DND-41 (cell line): ENCODE measurements at regions not wholly inside any gene's neighbourhood (a gene's known extent, or its start where the extent isn't known, plus 50 kb on each side); places are given as distances from the start of the nearest gene placed in this dataset.
A peak's percentile ranks its signal among the peaks of the same experiment; 100 is the strongest.

Experiments
- ATAC-seq: fragments of 200-7000 bp; cut with Tn5 transposase; 3 replicates; pipeline ENCODE4 v1.9.1; 2021; ENCODE audit warnings: low read depth; ENCODE audit not compliant: insufficient read depth
- DNase-seq: peaks from one replicate; pipeline ENCODE4 v3.0.0-alpha.2; 2020
- H2AFZ ChIP-seq: 2 replicates; pipeline ENCODE4 v1.6.0; 2012; ENCODE audit warnings: low read depth, low read length
- H3K27ac ChIP-seq: 2 replicates; pipeline ENCODE4 v1.5.1; 2012; ENCODE audit warnings: low read length, inconsistent platforms
- H3K27me3 ChIP-seq: fragments of 200-600 bp; sonication (generic); 2 replicates; pipeline ENCODE4 v1.6.0; 2012; ENCODE audit warnings: low read length, mild to moderate bottlenecking, inconsistent platforms; ENCODE audit not compliant: insufficient read depth, poor library complexity
- H3K36me3 ChIP-seq: 2 replicates; pipeline ENCODE4 v1.5.1; 2012; ENCODE audit warnings: low read length, inconsistent platforms; ENCODE audit not compliant: insufficient read depth
- H3K4me1 ChIP-seq: 2 replicates; pipeline ENCODE4 v1.5.1; 2012; ENCODE audit warnings: mild to moderate bottlenecking, low read length; ENCODE audit not compliant: insufficient read depth
- H3K4me2 ChIP-seq: 2 replicates; pipeline ENCODE4 v1.6.0; 2012; ENCODE audit warnings: mild to moderate bottlenecking, moderate library complexity, low read length, inconsistent platforms; ENCODE audit not compliant: insufficient read depth
- H3K4me3 ChIP-seq, 2 experiments: fragments of 200-600 bp in 1 of 2; shearing (Covaris generic) in 1 of 2; 2 replicates each; pipeline ENCODE4 v1.5.1; 2012 to 2016; ENCODE audit warnings: inconsistent platforms in 2 of 2, low read length in 2 of 2, mild to moderate bottlenecking in 2 of 2, low read depth in 1 of 2, moderate library complexity in 1 of 2
- H3K79me2 ChIP-seq: 2 replicates; pipeline ENCODE4 v1.6.0; 2012; ENCODE audit warnings: low read length, inconsistent platforms; ENCODE audit not compliant: insufficient read depth
- H3K9ac ChIP-seq: 2 replicates; pipeline ENCODE4 v1.6.0; 2012; ENCODE audit warnings: low read depth, mild to moderate bottlenecking, inconsistent platforms, low read length, moderate library complexity
- H3K9me3 ChIP-seq: 2 replicates; pipeline ENCODE4 v1.5.1; 2012; ENCODE audit warnings: low read length, moderate library complexity, mild to moderate bottlenecking, inconsistent platforms; ENCODE audit not compliant: insufficient read depth, severe bottlenecking
- H4K20me1 ChIP-seq: 2 replicates; pipeline ENCODE4 v1.6.0; 2012; ENCODE audit warnings: low read length; ENCODE audit not compliant: insufficient read depth
- EZH2 ChIP-seq: IDR thresholded peaks from 3 replicates; pipeline ENCODE4 v1.6.1; 2012; ENCODE audit warnings: borderline replicate concordance, low read depth, mild to moderate bottlenecking, moderate library complexity, low read length, inconsistent platforms; ENCODE audit not compliant: severe bottlenecking
- TF ChIP-seq, protein P1 (sequence below): IDR thresholded peaks from 2 replicates; pipeline ENCODE4 v1.5.1; 2012; ENCODE audit warnings: borderline replicate concordance, low read length, moderate library complexity, mild to moderate bottlenecking; ENCODE audit not compliant: poor library complexity, severe bottlenecking; ENCODE audit errors: extremely low read depth

DNA sequence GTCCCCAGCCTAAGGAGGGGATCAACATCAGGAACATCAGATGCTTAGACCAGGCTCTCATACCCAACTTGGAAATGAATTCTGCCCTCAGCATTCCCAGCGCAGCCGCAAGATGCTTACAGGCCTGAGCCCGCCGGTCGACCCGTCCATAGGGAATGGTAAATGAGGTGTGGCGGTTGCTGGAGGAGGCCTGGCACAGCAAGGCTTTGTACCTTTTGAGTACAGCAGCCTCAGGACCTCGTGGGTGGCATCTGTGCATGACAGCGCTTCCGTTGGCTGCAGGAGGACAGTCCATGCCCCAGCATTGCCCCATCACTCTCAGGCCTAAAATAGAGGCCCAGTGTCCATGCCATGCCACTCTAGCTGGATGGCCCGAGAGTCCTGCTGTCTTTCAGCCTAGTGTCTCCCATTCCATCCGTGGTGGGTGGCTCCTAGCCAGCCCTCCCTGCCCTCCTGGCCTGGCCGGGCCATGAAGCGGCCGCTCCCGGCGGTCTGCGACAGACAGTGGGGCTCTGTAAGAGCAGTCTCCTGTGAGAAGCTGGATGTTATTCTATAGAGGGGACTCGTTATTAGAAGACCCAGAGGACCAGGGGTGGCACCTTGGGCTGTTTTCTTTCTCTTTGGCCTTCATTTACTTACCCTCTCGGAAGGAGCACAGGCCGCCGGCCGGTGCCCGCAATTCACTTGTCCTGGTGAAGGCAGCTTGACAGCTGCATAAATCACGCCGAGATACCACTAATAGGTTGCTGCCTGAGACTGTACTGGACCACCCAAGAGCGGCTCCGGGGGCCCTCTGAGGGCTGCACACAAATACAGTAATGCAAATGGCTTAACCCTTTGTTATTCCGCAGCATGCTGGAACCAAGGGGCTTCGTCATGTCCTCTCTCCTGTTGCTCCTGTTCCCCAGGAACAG lies 223.5 kb upstream of the TUT7 start:
- Histone ChIP-seq H4K20me1 (no peaks in the 10 kb centered on the region), H3K4me3 (no peak overlapping the region), H3K36me3 (no peaks in the 10 kb centered on the region), H3K79me2 (no peaks in the 10 kb centered on the region), H3K4me1 (no peaks in the 10 kb centered on the region), H3K4me2 (no peak overlapping the region), H2AFZ (no peak overlapping the region), H3K27me3 (no peaks in the 10 kb centered on the region), H3K9me3 (no peaks in the 10 kb centered on the region), H3K27ac (no peak overlapping the region), H3K9ac (no peak overlapping the region)
- no peak for TF ChIP-seq EZH2
- TF ChIP-seq, protein P1, sequence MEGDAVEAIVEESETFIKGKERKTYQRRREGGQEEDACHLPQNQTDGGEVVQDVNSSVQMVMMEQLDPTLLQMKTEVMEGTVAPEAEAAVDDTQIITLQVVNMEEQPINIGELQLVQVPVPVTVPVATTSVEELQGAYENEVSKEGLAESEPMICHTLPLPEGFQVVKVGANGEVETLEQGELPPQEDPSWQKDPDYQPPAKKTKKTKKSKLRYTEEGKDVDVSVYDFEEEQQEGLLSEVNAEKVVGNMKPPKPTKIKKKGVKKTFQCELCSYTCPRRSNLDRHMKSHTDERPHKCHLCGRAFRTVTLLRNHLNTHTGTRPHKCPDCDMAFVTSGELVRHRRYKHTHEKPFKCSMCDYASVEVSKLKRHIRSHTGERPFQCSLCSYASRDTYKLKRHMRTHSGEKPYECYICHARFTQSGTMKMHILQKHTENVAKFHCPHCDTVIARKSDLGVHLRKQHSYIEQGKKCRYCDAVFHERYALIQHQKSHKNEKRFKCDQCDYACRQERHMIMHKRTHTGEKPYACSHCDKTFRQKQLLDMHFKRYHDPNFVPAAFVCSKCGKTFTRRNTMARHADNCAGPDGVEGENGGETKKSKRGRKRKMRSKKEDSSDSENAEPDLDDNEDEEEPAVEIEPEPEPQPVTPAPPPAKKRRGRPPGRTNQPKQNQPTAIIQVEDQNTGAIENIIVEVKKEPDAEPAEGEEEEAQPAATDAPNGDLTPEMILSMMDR: no peak
- no peak for ATAC-seq
- DNase-seq: no peak

DNA sequence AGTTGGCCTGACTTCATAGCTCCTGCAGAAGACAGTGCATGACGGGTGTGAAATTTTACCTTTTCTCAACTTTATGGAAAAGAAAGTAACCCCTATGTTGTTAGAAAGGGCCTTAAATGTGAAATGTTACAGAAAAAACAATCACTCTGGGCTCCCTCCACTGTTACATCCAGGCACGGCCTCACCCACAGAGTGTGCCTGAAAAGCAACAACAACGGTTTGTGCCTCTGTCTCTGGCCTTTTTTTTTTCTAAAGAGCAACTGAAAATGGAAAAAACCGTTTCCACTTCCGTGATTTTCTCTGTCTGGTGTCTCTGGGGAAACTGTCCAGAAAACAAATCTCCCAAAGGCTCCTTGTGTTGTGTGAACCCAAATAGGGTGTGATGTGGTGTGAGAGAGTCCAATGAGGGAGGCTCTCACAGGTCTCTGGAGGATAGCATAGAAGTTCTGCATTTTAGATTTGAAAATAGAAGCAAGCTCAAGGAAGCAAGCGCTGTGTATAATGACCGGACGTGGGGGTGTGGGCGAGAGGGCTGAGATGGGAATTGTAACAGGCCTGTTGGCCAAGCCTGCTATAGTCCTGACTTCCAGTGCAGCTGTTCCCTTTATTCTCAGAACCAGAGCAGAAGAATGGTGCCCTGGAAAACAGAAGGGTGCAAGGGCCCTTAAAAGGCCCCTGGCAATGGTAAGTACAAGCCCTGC lies 221.8 kb upstream of the TUT7 start:
- Histone ChIP-seq H4K20me1 (no peaks in the 10 kb centered on the region), H3K4me3 (no peak overlapping the region), H3K27me3 (no peaks in the 10 kb centered on the region), H3K9me3 (no peaks in the 10 kb centered on the region), H2AFZ (no peak overlapping the region), H3K79me2 (no peaks in the 10 kb centered on the region), H3K27ac (no peak overlapping the region), H3K4me2 (no peak overlapping the region), H3K36me3 (no peaks in the 10 kb centered on the region), H3K9ac (no peak overlapping the region), H3K4me1 (no peaks in the 10 kb centered on the region)
- DNase-seq (no peak), ATAC-seq (peak; percentile 19; the same call in 1 of the 3 replicates)
- no peak for TF ChIP-seq EZH2
- TF ChIP-seq, protein P1: no peak

DNA sequence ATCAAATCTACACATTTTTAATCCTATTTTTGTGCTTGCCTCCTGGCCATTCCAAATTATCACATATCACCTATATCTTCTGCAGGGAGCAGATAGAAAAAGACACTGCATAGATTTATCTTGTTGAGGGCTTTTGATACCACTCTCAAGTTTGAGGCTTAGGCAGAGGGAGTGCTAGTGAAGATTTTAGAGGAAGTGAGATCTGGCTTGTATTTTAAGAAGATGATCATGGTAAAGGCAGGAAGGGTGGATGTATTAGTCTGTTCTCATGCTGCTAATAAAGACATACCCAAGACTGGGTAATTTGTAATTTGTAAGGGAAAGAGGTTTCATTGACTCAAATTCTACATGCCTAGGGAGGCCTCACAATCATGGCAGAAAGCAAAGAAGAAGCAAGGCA lies 220.9 kb upstream of the TUT7 start:
- Histone ChIP-seq H3K36me3 (no peaks in the 10 kb centered on the region), H3K9me3 (no peaks in the 10 kb centered on the region), H3K9ac (no peak overlapping the region), H3K4me2 (no peak overlapping the region), H3K27me3 (no peaks in the 10 kb centered on the region), H3K4me3 (no peak overlapping the region), H3K79me2 (no peaks in the 10 kb centered on the region), H2AFZ (no peak overlapping the region), H3K4me1 (no peaks in the 10 kb centered on the region), H3K27ac (no peak overlapping the region), H4K20me1 (no peaks in the 10 kb centered on the region)
- DNase-seq: no peak
- TF ChIP-seq, protein P1: no peak
- no peak for TF ChIP-seq EZH2
- ATAC-seq: no peak
